ENCODE measurements at regions not wholly inside any gene's neighbourhood (a gene's known extent, or its start where the extent isn't known, plus 50 kb on each side); places are given as distances from the start of the nearest gene placed in this dataset.

GRCh38 chr13:76016799-76017400, 380.8 kb downstream of the LMO7 start:
- no peak for TF ChIP-seq CTCF (IDR thresholded peaks at IDR 0.05)
- no peak for TF ChIP-seq POLR2A (IDR thresholded peaks at IDR 0.05)
